Upper lobe of left lung (tissue), 6 donors: ENCODE measurements at regions not wholly inside any gene's neighbourhood (a gene's known extent, or its start where the extent isn't known, plus 50 kb on each side); places are given as distances from the start of the nearest gene placed in this dataset.
A peak's percentile ranks its signal among the peaks of the same experiment; 100 is the strongest.

Experiments
- ATAC-seq, 2 donors: fragments of 200-7000 bp; cut with Tn5 transposase; one replicate each; pipeline ENCODE4 v1.9.1; 2022; ENCODE audit warnings: mild to moderate bottlenecking in 2 of 2, moderate library complexity in 2 of 2; ENCODE audit not compliant: low FRiP score in 2 of 2
- DNase-seq, 2 donors: peaks; one replicate each; pipeline ENCODE4 v3.0.0-alpha.2; 2019 to 2020
- H3K27ac ChIP-seq, 4 donors: fragments of 200-600 bp; sonication (generic); one replicate each; pipeline ENCODE4 v1.5.1; 2016 to 2019
- H3K27me3 ChIP-seq, 4 donors: fragments of 200-600 bp; sonication (generic); one replicate each; pipeline ENCODE4 v1.5.1; 2017 to 2019
- H3K36me3 ChIP-seq, 4 donors: fragments of 200-600 bp; sonication (generic); one replicate each; pipeline ENCODE4 v1.5.1; 2016 to 2019
- H3K4me1 ChIP-seq, 4 donors: fragments of 200-600 bp; sonication (generic); one replicate each; pipeline ENCODE4 v1.5.1; 2018 to 2019
- H3K4me3 ChIP-seq, 4 donors: fragments of 200-600 bp; sonication (generic); one replicate each; pipeline ENCODE4 v1.5.1; 2017 to 2019; ENCODE audit warnings: mild to moderate bottlenecking in 2 of 4, moderate library complexity in 1 of 4
- H3K9me3 ChIP-seq, 4 donors: fragments of 200-600 bp; sonication (generic); one replicate each; pipeline ENCODE4 v1.5.1; 2018 to 2019
- EP300 ChIP-seq, 4 donors: sonication (generic); formaldehyde crosslinking; IDR thresholded peaks; one replicate each; pipeline ENCODE4 v1.5.1; 2017; ENCODE audit warnings: antibody characterized with exemption in 4 of 4, control low read depth in 2 of 4
- POLR2A ChIP-seq, 4 donors: fragments of 450-650 bp; IDR thresholded peaks; one replicate each; pipeline ENCODE4 v1.5.1; 2016 to 2017; ENCODE audit warnings: antibody characterized with exemption in 4 of 4, mild to moderate bottlenecking in 2 of 4
- POLR2AphosphoS5 ChIP-seq, 2 donors: sonication (generic); formaldehyde crosslinking; IDR thresholded peaks; one replicate each; pipeline ENCODE4 v1.5.1; 2017; ENCODE audit warnings: antibody characterized with exemption in 2 of 2
- WGBS, 2 donors: methylation state at CpG; one replicate each; pipeline ENCODE4 v1.1.5; 2017 to 2018; 5-methylcytosine and 5-hydroxymethylcytosine counted together
- TF ChIP-seq, protein P1 (sequence below), 6 experiments: fragments of 450-650 bp in 4 of 6; fragments of 200-600 bp in 2 of 6; sonication (generic) in 2 of 6; IDR thresholded peaks; one replicate each; pipeline ENCODE4 v1.5.1; 2016 to 2019; ENCODE audit warnings: antibody characterized with exemption in 6 of 6
- donor health status: DM: no; HTN: no; CAD: no; lungs with moderate emphysema.
- donor health status: DM: no; HTN: yes; CAD: no; lungs with severe emphysema.

DNA sequence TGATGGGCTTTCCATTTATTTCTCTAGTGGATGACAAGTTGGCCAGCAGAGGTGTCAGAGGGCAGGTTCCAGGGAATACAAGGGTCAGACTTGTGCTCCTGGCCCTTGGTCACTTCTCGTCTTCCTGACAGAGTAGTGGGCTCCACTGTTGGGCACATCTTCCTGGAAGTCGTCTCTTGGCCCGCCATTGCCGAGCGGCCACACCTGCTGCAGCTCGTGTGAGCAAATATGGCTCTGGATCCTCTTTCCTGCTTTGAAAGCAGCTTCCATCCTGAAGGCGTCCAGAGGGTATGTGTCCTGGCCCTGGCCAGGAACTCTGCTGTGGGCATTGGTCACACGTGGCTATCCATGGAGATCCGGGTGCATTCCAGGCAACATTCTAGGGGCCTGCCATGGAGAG is 100.2 kb downstream of the SNRPN start:
- DNase-seq (peak in 1 of 2 donors; percentile 10), ATAC-seq (no peak)
- TF ChIP-seq, protein P1, sequence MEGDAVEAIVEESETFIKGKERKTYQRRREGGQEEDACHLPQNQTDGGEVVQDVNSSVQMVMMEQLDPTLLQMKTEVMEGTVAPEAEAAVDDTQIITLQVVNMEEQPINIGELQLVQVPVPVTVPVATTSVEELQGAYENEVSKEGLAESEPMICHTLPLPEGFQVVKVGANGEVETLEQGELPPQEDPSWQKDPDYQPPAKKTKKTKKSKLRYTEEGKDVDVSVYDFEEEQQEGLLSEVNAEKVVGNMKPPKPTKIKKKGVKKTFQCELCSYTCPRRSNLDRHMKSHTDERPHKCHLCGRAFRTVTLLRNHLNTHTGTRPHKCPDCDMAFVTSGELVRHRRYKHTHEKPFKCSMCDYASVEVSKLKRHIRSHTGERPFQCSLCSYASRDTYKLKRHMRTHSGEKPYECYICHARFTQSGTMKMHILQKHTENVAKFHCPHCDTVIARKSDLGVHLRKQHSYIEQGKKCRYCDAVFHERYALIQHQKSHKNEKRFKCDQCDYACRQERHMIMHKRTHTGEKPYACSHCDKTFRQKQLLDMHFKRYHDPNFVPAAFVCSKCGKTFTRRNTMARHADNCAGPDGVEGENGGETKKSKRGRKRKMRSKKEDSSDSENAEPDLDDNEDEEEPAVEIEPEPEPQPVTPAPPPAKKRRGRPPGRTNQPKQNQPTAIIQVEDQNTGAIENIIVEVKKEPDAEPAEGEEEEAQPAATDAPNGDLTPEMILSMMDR (IDR thresholded peaks at IDR 0.05) = no peak
- WGBS, 2 donors = 91 to 96% methylated on average over 7 to 9 of the region's 9 CpGs
- H3K4me3 ChIP-seq = no peak overlapping the region
- peaks cover 98 to 100% (median 100%) of the 10 kb centered on the region in 4 donors for H3K9me3 ChIP-seq
- H3K27ac ChIP-seq = no peak overlapping the region
- H3K4me1 ChIP-seq = no peaks in the 10 kb centered on the region
- H3K27me3 ChIP-seq = no peaks in the 10 kb centered on the region
- H3K36me3 ChIP-seq = peaks cover 11 to 99% (median 95%) of the 10 kb centered on the region in 4 donors

DNA sequence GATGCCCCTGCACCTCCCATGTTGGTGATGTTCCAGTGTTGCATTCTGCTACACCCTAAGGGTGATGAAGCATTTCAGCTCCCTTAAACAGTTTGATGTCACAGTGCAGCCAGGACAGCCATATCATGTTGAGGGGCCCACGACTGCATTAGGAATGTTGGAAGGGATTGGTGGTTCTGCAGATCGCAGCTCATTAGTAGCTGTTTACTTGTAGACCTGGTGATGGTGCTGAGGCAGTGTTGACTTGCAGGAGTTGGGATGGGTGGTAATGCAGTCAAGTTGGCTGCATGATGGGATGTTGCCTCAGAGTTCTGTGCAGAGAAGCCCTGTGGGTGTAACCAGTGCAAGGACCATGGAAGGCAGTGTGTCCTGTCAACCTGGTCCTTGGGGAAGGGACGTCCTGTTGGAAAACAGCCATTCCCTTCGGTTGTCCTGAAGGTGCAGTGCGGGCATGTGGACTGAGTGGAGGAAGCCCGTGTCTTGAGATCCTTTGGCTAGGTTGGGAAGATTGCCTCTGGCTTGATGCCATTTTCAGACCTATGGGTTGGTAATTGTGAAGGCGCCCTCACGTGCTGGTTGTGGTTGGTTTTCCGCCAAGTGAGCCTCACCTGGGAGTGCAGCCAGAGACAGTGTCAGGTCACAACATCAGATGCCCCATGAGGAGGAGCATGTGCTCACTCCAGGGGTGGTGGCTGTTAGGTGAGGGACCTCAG is 100.7 kb downstream of the SNRPN start:
- TF ChIP-seq, protein P1 (IDR thresholded peaks at IDR 0.05) = no peak
- no peak for TF ChIP-seq POLR2A (IDR thresholded peaks at IDR 0.05)
- no peak for TF ChIP-seq POLR2AphosphoS5 (IDR thresholded peaks at IDR 0.05)
- no peak for TF ChIP-seq EP300 (IDR thresholded peaks at IDR 0.05)
- H3K36me3 ChIP-seq = peaks cover 14 to 100% (median 96%) of the 10 kb centered on the region in 4 donors
- WGBS, 2 donors = 89 to 92% methylated on average over 3 to 9 of the region's 9 CpGs
- H3K9me3 ChIP-seq = peaks cover 98 to 100% (median 100%) of the 10 kb centered on the region in 4 donors
- H3K4me1 ChIP-seq = no peaks in the 10 kb centered on the region
- H3K27me3 ChIP-seq = no peaks in the 10 kb centered on the region
- DNase-seq (peak in 1 of 2 donors; percentile 18), ATAC-seq (no peak)
- H3K4me3 ChIP-seq = no peak overlapping the region
- H3K27ac ChIP-seq = no peak overlapping the region

DNA sequence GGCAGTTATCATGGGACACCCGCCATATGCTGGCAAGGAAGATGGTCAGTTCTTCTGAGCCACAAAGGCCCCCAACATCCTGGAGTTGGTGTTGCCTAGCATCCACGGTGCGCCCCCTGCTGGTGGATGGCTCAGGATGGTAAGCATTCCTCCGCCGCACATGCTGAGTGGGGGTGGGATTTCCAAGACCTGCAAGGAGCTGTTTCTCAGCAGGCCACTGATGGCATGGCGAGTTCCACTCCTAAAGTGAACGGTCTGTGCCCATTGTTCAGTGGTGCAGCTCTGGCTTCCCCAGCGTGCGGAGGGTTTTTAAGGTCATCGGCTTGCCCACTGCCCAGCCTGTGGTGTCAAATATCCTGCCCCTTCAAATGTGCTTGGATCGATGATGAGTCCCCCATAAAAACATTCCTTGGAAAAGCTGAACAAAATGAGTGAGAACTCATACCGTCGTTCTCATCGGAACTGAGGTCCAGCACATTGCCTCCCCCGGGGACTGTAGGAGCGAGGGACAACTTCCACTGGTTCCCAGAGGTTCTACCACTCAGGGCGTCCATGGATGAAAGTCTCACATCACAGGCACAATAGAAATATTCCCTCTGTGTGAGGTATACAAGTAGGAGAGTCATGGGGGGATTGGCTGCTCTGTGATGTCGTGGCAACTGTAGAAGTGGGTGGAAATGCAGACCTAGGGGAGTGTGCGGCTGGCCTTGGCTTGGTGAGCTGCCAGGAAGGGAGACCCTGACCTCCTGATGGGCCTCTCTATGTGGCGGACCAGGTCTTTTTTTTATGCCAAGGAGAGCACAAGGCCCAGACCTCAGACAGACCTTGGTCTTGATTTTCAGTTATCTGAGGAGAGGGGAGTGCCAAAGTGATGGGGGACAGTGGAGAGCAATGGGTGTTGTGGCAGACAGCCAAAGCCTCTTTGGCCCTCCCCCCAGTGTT is 102.0 kb downstream of the SNRPN start:
- H3K27me3 ChIP-seq = no peaks in the 10 kb centered on the region
- DNase-seq (peak in 1 of 2 donors; percentile 11), ATAC-seq (no peak)
- peaks cover 14 to 100% (median 96%) of the 10 kb centered on the region in 4 donors for H3K36me3 ChIP-seq
- no peak overlapping the region for H3K4me3 ChIP-seq
- no peak for TF ChIP-seq EP300 (IDR thresholded peaks at IDR 0.05)
- TF ChIP-seq, protein P1 (IDR thresholded peaks at IDR 0.05) = no peak
- TF ChIP-seq POLR2A (IDR thresholded peaks at IDR 0.05) = no peak
- TF ChIP-seq POLR2AphosphoS5 (IDR thresholded peaks at IDR 0.05) = no peak
- H3K4me1 ChIP-seq = no peaks in the 10 kb centered on the region
- whole genome bisulfite sequencing, 2 donors = 90 to 95% methylated on average over 16 to 20 of the region's 20 CpGs
- H3K9me3 ChIP-seq = peaks cover 98 to 100% (median 100%) of the 10 kb centered on the region in 4 donors
- H3K27ac ChIP-seq = no peak overlapping the region

DNA sequence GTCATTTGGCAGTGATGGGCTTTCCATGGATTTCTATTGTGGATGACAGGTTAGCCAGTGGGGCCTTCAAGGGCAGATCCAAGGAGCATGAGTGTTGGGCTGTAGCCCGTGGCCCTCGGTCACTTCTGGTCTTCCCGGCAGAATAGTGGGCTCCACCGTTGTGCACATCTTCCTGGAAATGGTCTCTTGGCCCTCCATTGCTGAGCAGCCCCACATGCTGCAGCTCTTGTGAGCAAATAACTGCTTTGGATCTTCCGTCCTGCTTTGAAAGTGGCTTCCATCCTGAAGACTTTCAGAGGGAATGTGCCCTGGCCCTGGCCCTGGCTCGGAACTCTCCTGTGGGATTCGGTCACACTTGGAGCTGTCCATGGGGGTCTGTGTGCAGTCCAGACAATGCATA is 102.8 kb downstream of the SNRPN start:
- no peak for TF ChIP-seq EP300 (IDR thresholded peaks at IDR 0.05)
- TF ChIP-seq POLR2A (IDR thresholded peaks at IDR 0.05) = no peak
- TF ChIP-seq POLR2AphosphoS5 (IDR thresholded peaks at IDR 0.05) = no peak
- TF ChIP-seq, protein P1 (IDR thresholded peaks at IDR 0.05) = no peak
- H3K9me3 ChIP-seq = peaks cover 98 to 100% (median 100%) of the 10 kb centered on the region in 4 donors
- peak in 1 of 2 donors; percentile 7 for DNase-seq
- 95 to 98% methylated on average over 6 to 7 of the region's 7 CpGs for WGBS, 2 donors
- peaks cover 14 to 100% (median 97%) of the 10 kb centered on the region in 4 donors for H3K36me3 ChIP-seq
- no peaks in the 10 kb centered on the region for H3K4me1 ChIP-seq
- H3K4me3 ChIP-seq = no peak overlapping the region
- H3K27ac ChIP-seq = no peak overlapping the region
- no peaks in the 10 kb centered on the region for H3K27me3 ChIP-seq
- ATAC-seq = no peak
